Activated naive CD8-positive, alpha-beta T cell treated with anti-CD3 and anti-CD28 coated beads, Interleukin-2, amount 50 U/mL, for 24 hours (primary cell): ENCODE measurements at regions not wholly inside any gene's neighbourhood (a gene's known extent, or its start where the extent isn't known, plus 50 kb on each side); places are given as distances from the start of the nearest gene placed in this dataset.

ENCODE experiments used
- ATAC-seq: fragments of 150-1000 bp; cut with Tn5 transposase; one replicate; pipeline ENCODE4 v1.10.0; 2021
- DNase-seq: peaks from one replicate; pipeline ENCODE4 v3.0.0; 2021
- H3K27ac Mint-ChIP-seq: one replicate; pipeline ENCODE4 v1.8.0; 2021; ENCODE audit warnings: mild to moderate bottlenecking, mixed read lengths
- H3K27me3 Mint-ChIP-seq: one replicate; pipeline ENCODE4 v1.8.0; 2021; ENCODE audit warnings: mixed read lengths
- H3K36me3 Mint-ChIP-seq: one replicate; pipeline ENCODE4 v1.8.0; 2021; ENCODE audit warnings: low read depth, mixed read lengths
- H3K4me1 Mint-ChIP-seq: one replicate; pipeline ENCODE4 v1.8.0; 2021; ENCODE audit warnings: mixed read lengths
- H3K4me3 Mint-ChIP-seq: one replicate; pipeline ENCODE4 v1.8.0; 2021; ENCODE audit warnings: mild to moderate bottlenecking, moderate library complexity, mixed read lengths
- H3K9me3 Mint-ChIP-seq: one replicate; pipeline ENCODE4 v1.8.0; 2021; ENCODE audit warnings: mixed read lengths

DNA sequence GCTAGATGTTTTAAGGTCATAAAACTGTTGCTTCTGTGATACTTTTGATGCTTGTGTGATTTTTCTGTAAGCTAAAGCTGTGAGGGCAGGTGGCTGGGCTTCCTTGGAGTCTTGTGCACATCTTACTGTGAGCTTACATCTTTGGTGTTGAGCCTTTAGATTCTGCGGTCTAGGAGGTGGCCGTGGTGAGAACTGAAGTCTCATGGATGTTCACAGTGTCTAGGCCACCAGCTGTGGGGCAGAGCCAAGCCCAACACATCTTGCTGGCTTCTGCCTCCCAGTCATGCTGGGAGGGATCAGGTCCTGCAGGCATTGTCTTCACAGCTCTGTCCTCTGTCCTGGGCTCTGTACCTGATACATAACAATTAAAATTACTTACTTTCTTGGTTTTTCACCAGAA, 219.7 kb upstream of the HS6ST1 start:
- ATAC-seq (no peak), DNase-seq (no peak)
- H3K4me3 Mint-ChIP-seq: no peak overlapping the region
- no peaks in the 10 kb centered on the region for H3K36me3 Mint-ChIP-seq
- no peaks in the 10 kb centered on the region for H3K9me3 Mint-ChIP-seq
- H3K27ac Mint-ChIP-seq: no peak overlapping the region
- peaks cover 2% of the 10 kb centered on the region for H3K27me3 Mint-ChIP-seq
- peaks cover 6% of the 10 kb centered on the region for H3K4me1 Mint-ChIP-seq

DNA sequence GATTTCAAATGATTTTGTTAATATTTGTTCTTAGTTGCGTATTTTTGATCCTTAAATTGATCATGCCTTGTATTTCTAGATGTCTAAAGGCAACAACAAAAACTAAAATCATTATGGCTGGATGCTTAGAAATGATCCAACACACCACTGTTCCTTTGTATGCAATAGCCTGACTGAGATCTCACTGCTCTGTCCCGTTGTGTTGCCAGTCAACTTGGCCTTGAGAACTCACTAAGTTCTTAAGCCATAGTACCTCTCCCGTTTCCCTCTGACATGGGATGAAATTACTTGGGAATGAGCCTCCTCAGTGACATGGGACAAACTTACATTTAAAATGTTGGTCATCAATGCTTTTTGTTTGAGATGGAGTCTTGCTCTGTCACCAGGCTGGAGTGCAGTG, 222.0 kb upstream of the HS6ST1 start:
- peaks cover 2% of the 10 kb centered on the region for H3K27me3 Mint-ChIP-seq
- peaks cover 6% of the 10 kb centered on the region for H3K4me1 Mint-ChIP-seq
- H3K36me3 Mint-ChIP-seq: no peaks in the 10 kb centered on the region
- no peak overlapping the region for H3K27ac Mint-ChIP-seq
- ATAC-seq (no peak), DNase-seq (no peak)
- no peaks in the 10 kb centered on the region for H3K9me3 Mint-ChIP-seq
- no peak overlapping the region for H3K4me3 Mint-ChIP-seq

- Mint-ChIP-seq H3K27me3 (peaks cover 2% of the 10 kb centered on the region), H3K9me3 (no peaks in the 10 kb centered on the region), H3K4me1 (peaks cover 6% of the 10 kb centered on the region), H3K4me3 (no peak overlapping the region), H3K27ac (no peak overlapping the region), H3K36me3 (no peaks in the 10 kb centered on the region)
- ATAC-seq (no peak), DNase-seq (no peak)
Measured at GRCh38 chr2:128541448-128541847, 222.8 kb upstream of the HS6ST1 start.

DNA sequence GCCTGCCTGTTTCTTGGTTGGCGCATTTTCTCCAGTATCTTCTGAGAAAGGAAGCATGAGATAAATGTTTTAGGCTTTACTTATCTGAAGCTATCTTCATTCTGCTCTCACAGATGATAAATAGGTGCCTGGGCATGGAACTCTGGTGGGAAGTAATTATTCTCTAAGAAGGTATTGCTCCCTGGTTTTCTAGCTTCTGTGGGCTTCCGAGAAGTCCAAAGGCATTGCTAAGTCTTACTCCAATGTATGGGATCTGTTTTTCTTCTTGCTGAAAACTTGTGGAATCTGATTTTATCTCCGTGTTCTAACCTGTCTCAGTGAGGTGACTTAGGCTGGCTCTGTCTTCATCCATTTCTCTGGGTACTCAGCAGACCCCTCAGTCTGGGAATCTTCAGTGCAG, 224.4 kb upstream of the HS6ST1 start:
- H3K27me3 Mint-ChIP-seq: no peaks in the 10 kb centered on the region
- H3K36me3 Mint-ChIP-seq: no peaks in the 10 kb centered on the region
- no peak for DNase-seq
- no peak overlapping the region for H3K27ac Mint-ChIP-seq
- H3K4me3 Mint-ChIP-seq: no peak overlapping the region
- no peak for ATAC-seq
- H3K4me1 Mint-ChIP-seq: no peaks in the 10 kb centered on the region
- H3K9me3 Mint-ChIP-seq: no peaks in the 10 kb centered on the region

- DNase-seq (no peak), ATAC-seq (no peak)
- no peak overlapping the region for H3K4me3 Mint-ChIP-seq
- H3K4me1 Mint-ChIP-seq: no peaks in the 10 kb centered on the region
- H3K36me3 Mint-ChIP-seq: no peaks in the 10 kb centered on the region
- H3K27ac Mint-ChIP-seq: no peak overlapping the region
- no peaks in the 10 kb centered on the region for H3K9me3 Mint-ChIP-seq
- H3K27me3 Mint-ChIP-seq: no peaks in the 10 kb centered on the region
Measured at GRCh38 chr2:128543646-128544045, 225.0 kb upstream of the HS6ST1 start.

- Mint-ChIP-seq H3K9me3 (no peaks in the 10 kb centered on the region), H3K36me3 (no peaks in the 10 kb centered on the region), H3K27ac (no peak overlapping the region), H3K4me1 (no peaks in the 10 kb centered on the region), H3K27me3 (no peaks in the 10 kb centered on the region), H3K4me3 (no peak overlapping the region)
- DNase-seq (no peak), ATAC-seq (no peak)
Measured at GRCh38 chr2:128544321-128545037, 225.8 kb upstream of the HS6ST1 start.

DNA sequence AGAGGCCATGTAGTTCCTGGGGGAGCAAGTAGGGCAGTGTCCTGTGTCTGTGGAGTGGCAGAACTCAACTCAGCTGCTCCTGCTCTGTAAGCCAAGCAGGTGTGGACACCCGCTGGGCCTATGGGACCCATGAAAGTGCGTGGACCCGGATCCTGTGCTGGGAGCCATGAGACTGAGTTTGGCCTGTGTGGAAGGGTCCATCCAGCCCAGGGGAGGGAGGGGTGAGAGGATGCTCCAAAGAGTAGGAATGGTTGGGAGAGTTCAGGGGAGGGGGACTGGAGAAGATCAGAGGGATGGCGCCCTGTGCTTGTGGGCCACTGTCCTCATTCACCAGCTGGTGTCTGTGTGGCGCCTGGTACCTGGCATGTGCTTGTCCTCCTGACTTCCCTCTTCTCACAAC, 226.4 kb upstream of the HS6ST1 start:
- Mint-ChIP-seq H3K27ac (no peak overlapping the region), H3K4me3 (no peak overlapping the region), H3K27me3 (no peaks in the 10 kb centered on the region), H3K36me3 (no peaks in the 10 kb centered on the region), H3K4me1 (no peaks in the 10 kb centered on the region), H3K9me3 (no peaks in the 10 kb centered on the region)
- ATAC-seq (no peak), DNase-seq (no peak)

DNA sequence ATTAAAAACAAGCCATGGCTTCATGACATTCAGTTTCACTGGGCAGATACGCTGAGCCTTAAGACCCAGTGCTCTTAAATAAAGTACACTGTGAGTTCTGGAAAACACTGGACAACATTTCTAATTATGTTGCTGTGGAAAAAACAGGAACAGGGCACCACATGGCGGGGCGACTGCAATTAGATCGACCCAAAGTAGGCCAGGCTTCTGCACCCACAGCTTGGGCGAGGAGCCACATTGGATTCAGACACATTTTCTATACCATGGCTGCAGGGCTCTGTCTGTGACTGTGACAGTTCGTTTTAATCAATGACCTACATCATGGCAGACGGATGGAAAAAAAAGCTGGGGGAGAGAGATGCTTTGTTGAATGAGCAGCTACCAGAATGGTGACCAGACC, 227.2 kb upstream of the HS6ST1 start:
- Mint-ChIP-seq H3K36me3 (no peaks in the 10 kb centered on the region), H3K4me1 (no peaks in the 10 kb centered on the region), H3K9me3 (no peaks in the 10 kb centered on the region), H3K4me3 (no peak overlapping the region), H3K27ac (no peak overlapping the region), H3K27me3 (no peaks in the 10 kb centered on the region)
- ATAC-seq (no peak), DNase-seq (no peak)

- ATAC-seq (no peak), DNase-seq (no peak)
- no peak overlapping the region for H3K4me3 Mint-ChIP-seq
- no peak overlapping the region for H3K27ac Mint-ChIP-seq
- H3K9me3 Mint-ChIP-seq: no peaks in the 10 kb centered on the region
- no peaks in the 10 kb centered on the region for H3K36me3 Mint-ChIP-seq
- no peaks in the 10 kb centered on the region for H3K4me1 Mint-ChIP-seq
- H3K27me3 Mint-ChIP-seq: no peaks in the 10 kb centered on the region
Measured at GRCh38 chr2:128547667-128548066, 229.0 kb upstream of the HS6ST1 start.

DNA sequence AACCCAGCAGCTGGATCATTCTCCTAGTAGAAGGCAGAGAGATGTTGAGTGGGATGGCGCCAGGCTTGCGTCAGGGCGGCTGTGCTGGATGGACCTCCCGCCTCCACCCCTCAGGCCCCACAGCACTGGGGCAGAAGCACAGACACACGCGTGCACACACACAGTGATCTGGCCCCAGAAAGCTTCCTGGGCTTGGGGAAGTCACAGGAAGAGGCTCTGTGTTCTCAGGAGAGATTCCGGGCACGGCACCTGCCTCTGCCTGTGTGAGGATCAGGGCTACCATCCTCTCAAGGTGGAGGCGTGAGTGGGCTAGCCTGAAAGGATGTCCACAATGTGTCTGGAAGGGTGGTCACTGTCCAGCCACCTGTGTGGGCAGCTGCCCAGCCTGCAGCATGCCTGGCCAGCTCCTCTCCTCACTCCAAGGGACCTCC, 229.8 kb upstream of the HS6ST1 start:
- Mint-ChIP-seq H3K9me3 (no peaks in the 10 kb centered on the region), H3K27me3 (no peaks in the 10 kb centered on the region), H3K36me3 (no peaks in the 10 kb centered on the region), H3K27ac (no peak overlapping the region), H3K4me3 (no peak overlapping the region), H3K4me1 (no peaks in the 10 kb centered on the region)
- ATAC-seq (no peak), DNase-seq (no peak)

GRCh38 chr2:128549094-128549493, 230.4 kb upstream of the HS6ST1 start:
- no peaks in the 10 kb centered on the region for H3K36me3 Mint-ChIP-seq
- no peak overlapping the region for H3K4me3 Mint-ChIP-seq
- ATAC-seq (no peak), DNase-seq (no peak)
- H3K9me3 Mint-ChIP-seq: no peaks in the 10 kb centered on the region
- H3K4me1 Mint-ChIP-seq: no peaks in the 10 kb centered on the region
- no peak overlapping the region for H3K27ac Mint-ChIP-seq
- H3K27me3 Mint-ChIP-seq: no peaks in the 10 kb centered on the region

- DNase-seq: no peak
- H3K4me1 Mint-ChIP-seq: no peaks in the 10 kb centered on the region
- no peaks in the 10 kb centered on the region for H3K36me3 Mint-ChIP-seq
- no peak overlapping the region for H3K27ac Mint-ChIP-seq
- no peak overlapping the region for H3K4me3 Mint-ChIP-seq
- H3K27me3 Mint-ChIP-seq: no peaks in the 10 kb centered on the region
- no peaks in the 10 kb centered on the region for H3K9me3 Mint-ChIP-seq
- ATAC-seq: no peak
Measured at GRCh38 chr2:128549646-128550260, 231.1 kb upstream of the HS6ST1 start.

DNA sequence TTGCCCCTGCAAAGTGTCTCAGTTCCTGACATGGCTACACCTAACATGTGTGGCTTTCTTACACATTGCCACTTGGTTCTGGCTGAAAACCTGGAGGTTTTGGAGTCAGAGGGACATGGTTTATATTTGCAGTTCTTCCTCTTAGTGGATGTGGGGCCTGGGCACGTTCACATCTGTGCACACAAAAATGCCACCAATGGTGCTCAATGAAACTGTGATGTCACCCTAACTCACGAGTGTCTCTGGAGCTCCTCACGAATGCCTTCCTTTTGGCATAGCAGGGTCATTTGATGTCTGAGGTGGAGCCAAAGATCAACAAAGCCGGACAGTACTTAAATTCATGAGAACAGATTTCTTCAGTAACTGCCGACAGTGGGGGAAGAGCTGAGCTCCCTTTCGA, 231.7 kb upstream of the HS6ST1 start:
- no peak for DNase-seq
- no peak for ATAC-seq
- Mint-ChIP-seq H3K27me3 (no peaks in the 10 kb centered on the region), H3K36me3 (no peaks in the 10 kb centered on the region), H3K27ac (no peak overlapping the region), H3K4me3 (no peak overlapping the region), H3K9me3 (no peaks in the 10 kb centered on the region), H3K4me1 (no peaks in the 10 kb centered on the region)

GRCh38 chr2:128550801-128551416, 232.2 kb upstream of the HS6ST1 start:
- H3K27ac Mint-ChIP-seq: no peak overlapping the region
- no peak for ATAC-seq
- H3K27me3 Mint-ChIP-seq: no peaks in the 10 kb centered on the region
- DNase-seq: no peak
- no peaks in the 10 kb centered on the region for H3K36me3 Mint-ChIP-seq
- no peaks in the 10 kb centered on the region for H3K4me1 Mint-ChIP-seq
- no peaks in the 10 kb centered on the region for H3K9me3 Mint-ChIP-seq
- H3K4me3 Mint-ChIP-seq: no peak overlapping the region

DNA sequence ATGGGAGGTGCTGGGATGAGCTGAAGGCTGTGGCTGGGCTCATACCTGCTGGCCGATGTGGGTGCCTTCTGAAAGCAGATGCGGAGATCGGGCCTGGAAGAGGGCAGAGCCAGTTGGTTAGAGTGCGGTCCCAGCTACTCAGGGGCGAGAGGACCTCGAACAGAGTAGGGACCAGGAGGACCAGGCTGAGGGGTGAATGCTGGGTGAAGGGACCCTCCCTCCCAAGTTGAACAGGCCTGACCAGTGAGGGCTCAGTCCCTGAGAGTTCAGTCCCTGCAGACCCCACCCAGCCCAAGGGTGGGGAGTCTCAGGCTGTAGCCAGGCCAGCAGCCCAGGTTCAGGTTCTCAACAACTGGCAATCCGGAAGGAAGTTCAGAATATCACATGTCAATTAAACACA, 232.8 kb upstream of the HS6ST1 start:
- Mint-ChIP-seq H3K9me3 (no peaks in the 10 kb centered on the region), H3K4me1 (no peaks in the 10 kb centered on the region), H3K27me3 (no peaks in the 10 kb centered on the region), H3K36me3 (no peaks in the 10 kb centered on the region), H3K4me3 (no peak overlapping the region), H3K27ac (no peak overlapping the region)
- ATAC-seq (no peak), DNase-seq (no peak)
